GM19438 (cell line): ENCODE measurements at regions not wholly inside any gene's neighbourhood (a gene's known extent, or its start where the extent isn't known, plus 50 kb on each side); places are given as distances from the start of the nearest gene placed in this dataset.
"Not testable (repeated sequence)": the region's sequence is repeated elsewhere in the genome, so short reads cannot be mapped to it uniquely, and the experiment has no call there.

Experiments used
- ATAC-seq: cut with Tn5 transposase; IDR thresholded peaks from one replicate; pipeline ENCODE4 v1.9.1; 2021; ENCODE audit warnings: low read depth; ENCODE audit not compliant: unreplicated experiment

DNA sequence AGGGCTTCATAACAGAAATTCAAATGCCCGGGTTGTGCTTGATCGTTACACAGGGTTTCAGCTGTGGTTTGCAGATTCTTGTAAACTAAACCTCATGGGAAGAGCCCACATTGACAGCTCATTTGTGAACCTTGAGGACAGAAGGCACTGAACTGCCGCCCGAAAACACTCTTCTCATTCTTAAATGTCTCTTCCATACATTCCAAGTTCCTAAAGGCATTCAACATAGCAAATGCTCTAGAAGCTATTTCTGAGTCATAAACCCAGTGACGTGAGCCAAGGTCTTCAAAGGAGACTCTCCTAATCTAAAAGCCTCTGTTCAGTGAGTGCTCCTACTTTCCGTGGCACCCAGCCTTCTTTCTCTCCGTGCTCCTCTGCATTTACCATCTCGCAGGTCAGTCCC, 737.8 kb upstream of the FRG1 start:
- no peak for ATAC-seq

DNA sequence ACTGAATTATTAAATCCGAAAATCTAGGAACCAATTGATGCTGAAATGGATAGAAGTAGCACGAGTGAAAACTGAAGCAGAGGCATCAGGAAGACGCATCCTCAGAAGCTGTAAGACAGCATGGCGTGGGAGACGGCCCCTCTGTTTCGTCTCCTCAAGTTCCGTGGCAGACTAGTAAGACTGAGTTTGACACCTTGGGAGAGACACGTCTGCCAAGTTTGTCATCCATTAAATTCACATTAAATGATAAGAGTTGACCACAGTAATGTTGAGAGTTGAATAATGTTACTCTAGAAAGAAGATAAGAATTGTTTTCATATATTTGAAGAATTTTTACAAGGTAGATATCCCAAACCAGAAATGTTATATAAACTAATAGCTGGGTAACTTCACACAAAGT, 736.1 kb upstream of the FRG1 start:
- no peak for ATAC-seq

DNA sequence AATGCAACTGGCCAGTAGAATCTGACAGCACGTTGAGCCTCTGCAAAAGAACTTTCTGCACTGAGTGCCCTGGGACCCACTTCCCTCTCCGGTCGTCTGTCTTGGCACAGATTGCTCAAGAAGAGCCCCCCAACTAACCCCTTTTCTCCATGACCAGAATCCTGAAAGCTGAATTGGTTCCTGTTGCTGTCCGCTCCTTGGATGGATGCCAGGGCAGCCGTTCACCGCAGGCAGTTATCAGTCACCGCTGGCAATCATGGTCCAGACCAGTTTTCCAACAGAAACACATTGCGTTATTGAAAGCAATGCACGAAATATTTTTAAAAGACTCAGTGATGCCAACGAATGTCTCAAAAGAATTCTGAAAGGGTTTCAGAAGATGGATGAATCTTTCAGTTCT, 733.7 kb upstream of the FRG1 start:
- no peak for ATAC-seq

DNA sequence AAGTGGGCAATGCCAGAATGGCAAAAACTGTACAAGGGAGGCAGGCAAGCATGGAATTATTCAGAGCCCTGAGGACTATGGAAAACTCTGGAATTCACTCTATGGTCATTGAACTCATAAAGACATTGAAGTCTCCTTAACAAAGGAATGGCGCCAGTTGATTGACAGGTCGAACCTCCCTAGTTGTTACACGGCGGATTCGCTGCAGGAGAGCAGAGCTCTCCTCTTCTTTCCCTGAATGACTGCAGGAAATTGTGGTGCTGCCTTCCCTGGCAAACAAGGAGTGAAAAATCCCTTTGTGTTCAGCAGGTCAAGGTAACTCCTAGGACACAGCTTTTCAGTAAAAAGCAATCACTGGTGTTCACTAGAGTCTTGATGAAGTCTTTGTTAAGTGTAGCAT, 732.8 kb upstream of the FRG1 start:
- ATAC-seq, result no peak

DNA sequence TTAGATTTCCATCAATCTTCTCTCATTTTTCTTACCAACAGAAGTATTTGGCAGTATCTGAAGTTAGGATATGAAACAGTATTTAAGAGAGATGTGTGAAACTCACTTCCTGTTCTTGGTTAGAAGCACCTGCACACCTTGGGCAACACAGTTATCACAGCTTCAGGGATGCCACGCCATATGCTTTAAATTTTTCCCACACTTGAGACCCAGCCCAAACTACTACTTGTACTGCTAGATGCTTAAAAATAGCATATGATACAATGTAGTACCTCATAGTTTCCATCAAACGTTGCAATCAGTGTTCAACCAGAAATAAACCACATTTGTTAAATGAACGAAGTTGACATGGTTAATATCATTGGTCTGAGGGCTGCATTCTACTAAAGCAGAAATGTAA, 725.1 kb upstream of the FRG1 start:
- ATAC-seq, result no peak

DNA sequence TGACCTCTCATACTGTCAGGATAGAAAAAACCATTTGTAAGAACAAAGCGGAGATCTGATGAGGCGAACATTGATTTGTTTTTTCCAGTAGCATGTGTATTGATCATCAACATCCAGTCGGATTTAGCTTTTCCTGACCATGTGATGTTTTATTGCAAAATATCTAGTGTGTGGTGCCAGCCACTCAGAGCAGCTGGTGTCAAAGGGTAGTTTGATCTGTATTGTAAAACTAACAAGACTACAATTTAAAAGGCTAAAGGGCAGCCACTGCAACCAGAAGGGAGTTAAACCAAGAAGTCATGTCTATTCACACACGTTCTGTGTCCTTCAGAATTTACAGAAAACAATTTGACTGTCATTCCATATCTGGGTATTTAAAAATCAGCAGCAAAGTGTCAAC, 719.0 kb upstream of the FRG1 start:
- ATAC-seq, result no peak

DNA sequence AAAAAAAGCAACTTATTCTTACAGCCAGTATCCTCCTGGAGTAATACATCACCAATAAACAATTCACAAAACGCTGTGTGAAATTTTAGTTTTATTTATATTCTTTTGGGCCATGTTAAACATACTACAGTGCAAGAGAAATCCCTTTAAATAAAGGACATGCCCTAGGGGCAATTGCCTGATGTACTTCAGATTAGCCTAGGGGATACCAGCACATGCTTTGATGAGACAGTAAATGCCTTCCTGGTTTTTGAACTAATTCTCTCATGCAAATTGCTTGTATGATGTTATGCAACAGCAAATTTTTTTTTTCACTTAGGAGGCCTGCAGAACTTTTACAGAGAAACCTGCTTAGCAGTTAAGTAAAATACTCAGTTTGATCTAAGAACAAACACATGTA, 711.9 kb upstream of the FRG1 start:
- ATAC-seq, result no peak

DNA sequence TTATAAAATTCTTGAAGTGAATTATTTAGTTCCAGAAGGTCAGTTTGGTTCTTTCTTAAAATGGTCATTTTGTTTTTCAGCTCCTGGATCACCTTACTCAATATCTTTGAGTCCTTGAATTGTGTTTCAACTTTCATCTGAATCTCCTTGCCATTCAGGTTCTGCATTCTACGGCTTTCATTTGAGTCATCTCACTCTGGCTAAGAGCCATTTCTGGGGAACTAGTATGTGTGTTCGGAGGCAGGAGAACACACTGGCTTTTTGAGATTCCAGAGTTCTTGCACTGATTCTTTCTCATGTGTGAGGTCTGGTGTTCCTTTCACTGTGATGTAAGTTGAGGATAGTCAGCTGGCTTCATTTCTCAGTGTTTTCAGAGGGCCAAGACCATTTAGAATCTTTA, 708.4 kb upstream of the FRG1 start:
- no peak for ATAC-seq

DNA sequence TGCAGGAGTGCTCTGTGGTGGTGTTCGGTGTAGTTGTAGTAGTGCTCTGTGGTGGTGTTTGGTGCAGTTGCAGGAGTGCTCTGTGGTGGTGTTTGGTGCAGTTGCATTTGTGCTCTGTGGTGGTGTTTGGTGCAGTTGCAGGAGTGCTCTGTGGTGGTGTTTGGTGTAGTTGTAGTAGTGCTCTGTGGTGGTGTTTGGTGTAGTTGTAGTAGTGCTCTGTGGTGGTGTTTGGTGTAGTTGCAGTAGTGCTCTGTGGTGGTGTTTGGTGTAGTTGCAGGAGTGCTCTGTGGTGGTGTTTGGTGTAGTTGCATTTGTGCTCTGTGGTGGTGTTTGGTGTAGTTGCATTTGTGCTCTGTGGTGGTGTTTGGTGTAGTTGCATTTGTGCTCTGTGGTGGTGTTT, 706.9 kb upstream of the FRG1 start:
- not testable (repeated sequence) for ATAC-seq

DNA sequence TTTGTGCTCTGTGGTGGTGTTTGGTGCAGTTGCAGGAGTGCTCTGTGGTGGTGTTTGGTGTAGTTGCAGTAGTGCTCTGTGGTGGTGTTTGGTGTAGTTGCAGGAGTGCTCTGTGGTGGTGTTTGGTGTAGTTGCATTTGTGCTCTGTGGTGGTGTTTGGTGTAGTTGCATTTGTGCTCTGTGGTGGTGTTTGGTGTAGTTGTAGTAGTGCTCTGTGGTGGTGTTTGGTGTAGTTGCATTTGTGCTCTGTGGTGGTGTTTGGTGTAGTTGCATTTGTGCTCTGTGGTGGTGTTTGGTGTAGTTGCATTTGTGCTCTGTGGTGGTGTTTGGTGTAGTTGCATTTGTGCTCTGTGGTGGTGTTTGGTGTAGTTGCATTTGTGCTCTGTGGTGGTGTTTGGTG, 705.7 kb upstream of the FRG1 start:
- not testable (repeated sequence) for ATAC-seq

DNA sequence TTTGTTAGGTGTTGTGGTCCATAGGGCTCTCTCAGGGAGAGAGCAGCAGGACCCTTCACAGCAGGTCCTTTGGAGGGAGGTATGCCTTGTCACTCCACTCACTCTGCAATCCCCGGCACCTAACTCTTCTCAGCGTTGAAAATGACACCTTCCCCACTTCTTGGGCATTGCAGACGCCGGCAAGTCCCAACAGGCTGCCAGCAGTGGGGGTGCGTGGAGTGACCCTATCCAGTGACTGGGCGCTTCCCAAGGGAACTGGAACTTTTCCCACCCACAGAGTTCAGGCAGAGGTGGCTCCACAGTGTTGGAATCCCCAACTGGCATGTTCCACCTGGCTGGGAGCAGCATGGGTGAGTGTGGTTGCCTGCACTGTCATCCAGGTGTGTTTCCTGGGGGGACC, 705.1 kb upstream of the FRG1 start:
- no peak for ATAC-seq

DNA sequence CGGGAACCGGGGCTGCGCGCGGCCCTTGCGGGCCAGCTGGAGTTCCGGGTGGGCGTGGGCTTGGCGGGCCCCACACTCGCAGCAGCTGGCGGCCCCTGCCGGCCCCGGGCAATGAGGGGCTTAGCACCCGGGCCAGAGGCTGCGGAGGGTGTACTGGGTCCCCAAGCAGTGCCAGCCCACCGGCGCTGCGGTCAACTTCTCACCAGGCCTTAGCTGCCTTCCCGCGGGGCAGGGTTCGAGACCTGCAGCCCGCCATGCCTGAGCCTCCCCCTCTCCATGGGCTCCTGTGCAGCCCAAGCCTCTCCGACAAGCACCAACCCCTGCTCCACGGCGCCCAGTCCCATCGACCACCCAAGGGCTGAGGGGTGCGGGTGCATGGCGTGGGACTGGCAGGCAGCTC, 704.4 kb upstream of the FRG1 start:
- not testable (repeated sequence) for ATAC-seq

DNA sequence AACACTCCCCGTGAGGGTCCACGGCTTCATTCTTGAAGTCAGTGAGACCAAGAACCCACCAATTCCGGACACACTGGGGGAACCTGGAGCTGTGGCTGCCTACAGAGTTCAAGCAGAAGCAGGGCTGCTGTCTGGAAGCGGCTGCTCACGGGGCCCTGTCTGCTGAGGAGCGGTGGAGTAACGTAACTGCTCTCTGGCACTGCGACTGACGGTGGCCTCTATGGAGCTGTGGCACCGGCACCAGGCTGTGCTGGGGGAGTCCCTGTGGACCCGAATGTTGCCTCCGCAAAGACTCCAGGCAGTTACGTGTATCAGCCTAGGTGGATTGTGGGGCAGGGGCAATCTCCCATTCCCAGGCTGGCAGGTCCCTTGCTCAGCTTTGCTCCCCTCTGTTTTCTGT, 703.3 kb upstream of the FRG1 start:
- ATAC-seq, result no peak

DNA sequence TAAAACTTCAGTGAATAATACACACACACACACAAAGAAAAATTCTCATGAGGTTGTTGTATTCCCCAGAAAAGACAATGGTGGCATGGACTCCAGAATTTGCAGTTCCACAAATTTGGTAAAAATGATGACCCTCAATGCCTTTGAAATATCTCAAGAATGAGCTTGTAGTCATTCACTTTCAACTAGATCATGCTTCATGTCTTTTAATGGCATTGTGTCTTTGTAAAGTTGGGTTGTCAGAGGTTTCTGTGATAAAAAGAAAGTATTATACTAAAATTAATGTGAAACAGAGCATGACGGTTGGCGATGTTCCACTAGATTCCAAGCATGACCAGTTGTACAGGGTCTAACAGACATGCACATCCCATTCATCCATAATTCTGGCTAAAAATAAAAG, 685.0 kb upstream of the FRG1 start:
- no peak for ATAC-seq

DNA sequence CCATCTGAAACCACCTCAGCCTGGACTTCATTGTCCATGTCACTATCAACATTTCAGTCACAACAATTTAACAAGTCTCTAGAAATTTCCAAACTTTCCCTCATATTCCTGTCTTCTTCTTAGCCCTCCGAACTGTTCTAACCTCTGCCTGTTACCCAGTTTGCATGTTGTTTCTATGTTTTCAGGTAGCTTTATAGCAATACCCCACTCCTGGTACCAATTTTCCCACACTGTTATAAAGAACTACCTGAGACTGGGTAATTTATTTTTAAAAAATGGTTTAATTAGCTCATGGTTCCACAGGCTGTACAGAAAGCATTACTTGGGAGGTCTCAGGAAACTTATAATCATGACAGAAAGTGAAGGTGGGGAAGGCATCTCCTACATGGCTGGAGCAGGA, 679.2 kb upstream of the FRG1 start:
- ATAC-seq, result no peak

DNA sequence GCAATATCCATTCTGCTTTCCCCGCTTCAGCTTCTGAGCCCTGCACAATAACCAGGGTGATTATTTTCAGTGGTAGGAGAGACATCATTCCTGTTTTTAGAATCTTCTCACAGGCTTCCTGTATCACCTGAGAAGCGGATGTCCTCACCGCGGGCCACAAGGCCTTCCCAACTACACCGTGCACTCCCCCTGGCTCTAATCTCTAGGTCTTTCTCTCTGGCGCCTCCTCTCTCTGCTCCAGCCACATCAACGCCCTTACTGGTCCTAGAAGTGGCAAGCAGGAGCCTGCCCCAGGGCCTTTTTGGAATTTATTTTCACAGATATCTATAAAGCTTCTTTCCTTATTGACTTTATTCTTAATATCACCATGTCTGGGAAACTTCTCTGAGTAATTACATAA, 675.2 kb upstream of the FRG1 start:
- ATAC-seq, result no peak

DNA sequence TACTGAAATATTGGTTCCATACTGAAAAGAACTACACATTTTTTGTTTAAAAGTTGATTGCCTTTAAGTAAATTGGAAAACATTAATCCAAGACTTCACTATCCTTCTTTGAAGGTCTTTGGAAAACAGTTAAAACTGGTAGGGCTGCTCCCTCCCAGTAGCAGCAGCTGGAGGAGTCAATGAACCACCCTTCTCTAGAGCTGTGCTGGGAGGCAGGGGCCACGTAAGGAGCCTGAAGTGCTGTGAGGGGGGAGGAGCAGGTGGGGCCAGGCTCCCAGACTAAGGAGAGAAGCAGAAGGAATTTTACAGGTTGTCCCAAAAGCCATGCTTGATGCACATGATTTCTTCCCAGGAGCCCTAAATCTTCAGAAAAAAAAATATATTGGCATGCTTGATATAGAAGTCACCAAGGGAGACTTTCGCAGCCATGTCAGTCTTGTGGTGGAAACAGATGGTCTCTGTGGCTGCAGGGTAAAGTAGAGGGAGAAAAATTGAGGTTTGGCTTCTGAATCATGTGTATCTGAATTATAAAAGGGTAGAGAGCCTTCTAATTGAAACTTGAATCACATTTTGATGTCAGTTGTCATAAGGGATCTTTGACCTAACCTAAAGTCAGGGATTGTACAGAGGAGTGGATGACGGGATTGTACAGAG, 673.2 kb upstream of the FRG1 start:
- ATAC-seq, result no peak

DNA sequence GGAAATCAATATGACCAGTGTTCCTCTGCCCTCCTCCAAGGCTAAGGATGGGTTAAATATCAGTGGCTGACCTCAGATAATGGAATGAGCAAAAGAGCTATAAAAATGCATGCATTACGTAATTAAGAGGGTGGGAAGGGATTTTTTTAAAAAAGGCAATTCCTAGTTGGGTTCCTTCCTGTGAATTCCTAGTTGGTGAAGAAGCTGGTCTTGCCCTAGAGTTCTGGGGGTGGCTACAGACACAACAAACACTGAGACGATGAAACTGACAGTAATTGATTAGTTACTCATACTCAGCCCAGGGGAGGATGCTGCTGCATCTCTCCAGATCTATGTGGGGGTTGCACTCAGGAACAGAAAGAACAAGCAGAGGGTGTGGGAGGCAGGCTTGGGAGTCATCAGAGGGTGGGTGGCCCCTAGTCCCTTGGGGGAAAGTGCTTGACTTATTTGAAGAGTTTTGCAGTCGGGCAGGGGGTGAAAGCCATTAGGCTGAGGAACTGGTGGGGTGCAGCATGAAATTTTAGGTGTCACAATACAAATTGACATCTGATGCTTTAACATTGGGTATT, 662.0 kb upstream of the FRG1 start:
- no peak for ATAC-seq

DNA sequence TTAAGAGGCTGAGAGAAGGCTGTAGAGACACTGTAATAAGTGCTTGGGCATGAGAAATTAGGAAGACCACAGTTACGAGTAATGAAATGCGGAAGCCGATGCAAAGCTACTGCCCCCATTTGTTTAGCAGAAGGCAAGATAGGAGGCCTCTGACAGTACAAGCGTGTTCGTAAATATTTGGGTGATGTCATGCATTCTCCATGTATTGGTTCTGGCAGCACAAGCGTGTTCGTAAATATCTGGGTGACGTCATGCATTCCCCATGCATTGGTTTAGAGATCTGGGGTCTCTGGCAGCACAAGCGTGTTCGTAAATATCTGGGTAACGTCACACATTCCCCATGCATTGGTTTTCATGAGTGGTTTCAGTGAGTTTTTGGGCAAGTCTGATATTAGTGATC, 661.5 kb upstream of the FRG1 start:
- ATAC-seq, result no peak

DNA sequence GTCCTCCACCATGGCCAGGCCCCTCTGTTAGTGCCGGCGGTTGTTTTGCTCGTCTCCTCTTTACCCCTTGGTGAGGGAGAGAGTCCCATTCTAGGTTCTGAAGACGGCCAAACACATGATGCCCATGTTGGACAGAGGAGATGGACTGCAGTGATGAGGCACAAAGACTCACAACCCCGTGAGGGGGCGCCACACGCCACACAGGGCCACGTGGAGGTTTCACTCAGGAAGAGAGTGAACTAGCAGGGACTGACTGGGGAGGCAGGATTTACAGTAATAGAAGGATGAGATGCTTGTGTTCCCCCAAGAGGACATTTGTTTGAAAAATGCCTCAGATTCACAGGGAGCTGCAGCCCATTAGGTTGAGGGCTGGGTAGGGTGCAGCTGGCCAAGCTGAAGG, 655.3 kb upstream of the FRG1 start:
- ATAC-seq, result no peak

DNA sequence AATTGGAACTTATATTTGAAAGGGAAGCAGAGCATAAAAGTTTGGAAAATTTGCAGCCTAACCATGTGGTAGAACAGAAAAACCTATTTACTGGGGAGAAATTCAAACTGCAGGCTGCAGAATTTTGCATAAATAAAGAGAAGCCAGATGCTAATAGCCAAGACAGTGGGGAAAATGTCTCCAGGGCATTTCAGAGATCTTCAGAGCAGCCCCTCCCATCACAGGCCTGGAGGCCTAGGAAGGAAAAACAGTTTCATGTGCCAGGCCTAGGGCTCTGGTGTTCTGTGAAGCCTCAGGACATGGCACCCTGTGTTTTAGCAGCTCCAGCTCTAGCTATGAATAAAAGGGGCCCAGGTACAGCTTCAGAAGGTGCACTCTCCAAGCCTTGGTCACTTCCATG, 648.7 kb upstream of the FRG1 start:
- ATAC-seq, result no peak

DNA sequence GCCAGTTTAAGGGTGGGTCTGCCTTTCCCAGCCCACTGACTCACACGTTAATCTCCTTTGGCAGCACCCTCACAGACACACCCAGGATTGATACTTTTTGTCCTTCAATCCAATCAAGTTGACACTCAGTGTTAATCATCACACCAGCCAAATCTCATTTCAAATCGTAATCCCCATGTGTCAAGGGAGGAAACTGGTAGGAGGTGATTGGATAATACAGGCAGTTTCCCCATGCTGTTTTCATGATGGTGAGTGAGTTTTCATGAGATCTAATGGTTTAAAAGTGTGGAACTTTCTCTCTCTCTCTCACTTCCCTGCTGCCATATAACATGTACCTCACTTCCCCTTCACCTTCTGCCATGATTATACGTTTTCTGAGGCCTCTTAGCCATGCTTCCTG, 647.2 kb upstream of the FRG1 start:
- no peak for ATAC-seq

DNA sequence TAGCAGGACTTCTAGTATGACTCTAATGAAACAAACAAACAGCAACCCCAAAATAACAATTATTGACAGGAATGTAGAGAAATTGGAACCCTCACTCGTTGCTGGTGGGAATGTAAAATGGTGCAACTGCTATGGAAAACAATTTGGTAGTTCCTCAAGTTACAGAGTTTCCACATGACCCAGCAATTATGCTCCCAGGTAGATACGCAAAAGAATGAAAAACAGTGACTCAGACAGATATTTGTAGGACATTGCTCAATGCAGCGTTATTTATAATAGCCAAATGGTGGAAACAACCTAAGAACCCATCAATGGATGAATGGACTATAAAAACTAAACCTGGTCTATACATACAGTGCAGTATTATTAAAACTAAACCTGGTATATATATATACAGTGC, 646.1 kb upstream of the FRG1 start:
- ATAC-seq, result no peak
